Bronchial epithelial cell (primary cell): ENCODE measurements at regions not wholly inside any gene's neighbourhood (a gene's known extent, or its start where the extent isn't known, plus 50 kb on each side); places are given as distances from the start of the nearest gene placed in this dataset.

Experiments
- DNase-seq: peaks from one replicate; pipeline ENCODE4 v3.0.0-alpha.2; 2010; ENCODE audit warnings: low read depth
- FAIRE-seq: peaks from 2 replicates; lab custom pipeline; 2011; peaks lifted over from hg19 to GRCh38; lab: Jason Lieb, UNC
- H3K27me3 ChIP-seq: 2 replicates; pipeline ENCODE4 v1.5.1; 2011; ENCODE audit warnings: low read length; ENCODE audit not compliant: control insufficient read depth, insufficient read depth
- H3K36me3 ChIP-seq: 2 replicates; pipeline ENCODE4 v1.5.1; 2011; ENCODE audit warnings: low read length; ENCODE audit not compliant: control insufficient read depth, insufficient read depth
- H3K4me3 ChIP-seq: 2 replicates; pipeline ENCODE4 v1.5.1; 2011; ENCODE audit warnings: mild to moderate bottlenecking, low read depth, low read length, control low read depth
- TF ChIP-seq, protein P1 (sequence below): IDR thresholded peaks from 2 replicates; pipeline ENCODE4 v1.5.1; 2011; ENCODE audit warnings: mild to moderate bottlenecking, moderate library complexity, low read length, control low read depth, inconsistent platforms; ENCODE audit not compliant: insufficient read depth, severe bottlenecking

DNA sequence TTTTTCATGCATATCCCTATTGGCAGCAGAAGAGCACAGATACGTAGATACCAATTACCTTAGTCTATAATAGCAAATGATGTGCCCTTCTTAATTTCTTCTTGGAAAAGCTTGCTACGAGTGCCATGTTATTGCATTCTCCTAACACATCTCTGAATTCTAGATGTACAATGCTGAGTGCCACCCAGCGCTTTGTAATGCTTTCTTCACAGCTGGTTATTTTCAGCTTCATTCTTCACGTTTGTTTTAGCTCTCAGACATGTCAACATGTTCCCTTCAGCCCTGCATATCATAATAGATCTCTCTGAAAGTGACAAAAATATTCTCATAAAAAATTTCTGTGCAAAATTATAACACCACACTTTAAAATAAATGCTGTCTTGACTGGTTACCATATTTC is 981.2 kb downstream of the TTLL7 start:
- Histone ChIP-seq H3K4me3 (no peak overlapping the region), H3K27me3 (no peaks in the 10 kb centered on the region), H3K36me3 (no peaks in the 10 kb centered on the region)
- DNase-seq (no peak), FAIRE-seq (no peak)
- TF ChIP-seq, protein P1, sequence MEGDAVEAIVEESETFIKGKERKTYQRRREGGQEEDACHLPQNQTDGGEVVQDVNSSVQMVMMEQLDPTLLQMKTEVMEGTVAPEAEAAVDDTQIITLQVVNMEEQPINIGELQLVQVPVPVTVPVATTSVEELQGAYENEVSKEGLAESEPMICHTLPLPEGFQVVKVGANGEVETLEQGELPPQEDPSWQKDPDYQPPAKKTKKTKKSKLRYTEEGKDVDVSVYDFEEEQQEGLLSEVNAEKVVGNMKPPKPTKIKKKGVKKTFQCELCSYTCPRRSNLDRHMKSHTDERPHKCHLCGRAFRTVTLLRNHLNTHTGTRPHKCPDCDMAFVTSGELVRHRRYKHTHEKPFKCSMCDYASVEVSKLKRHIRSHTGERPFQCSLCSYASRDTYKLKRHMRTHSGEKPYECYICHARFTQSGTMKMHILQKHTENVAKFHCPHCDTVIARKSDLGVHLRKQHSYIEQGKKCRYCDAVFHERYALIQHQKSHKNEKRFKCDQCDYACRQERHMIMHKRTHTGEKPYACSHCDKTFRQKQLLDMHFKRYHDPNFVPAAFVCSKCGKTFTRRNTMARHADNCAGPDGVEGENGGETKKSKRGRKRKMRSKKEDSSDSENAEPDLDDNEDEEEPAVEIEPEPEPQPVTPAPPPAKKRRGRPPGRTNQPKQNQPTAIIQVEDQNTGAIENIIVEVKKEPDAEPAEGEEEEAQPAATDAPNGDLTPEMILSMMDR = no peak

GRCh38 chr1:83017276-83017675 is 981.7 kb downstream of the TTLL7 start:
- FAIRE-seq = no peak
- Histone ChIP-seq H3K4me3 (no peak overlapping the region), H3K36me3 (no peaks in the 10 kb centered on the region), H3K27me3 (no peaks in the 10 kb centered on the region)
- TF ChIP-seq, protein P1 = no peak
- no peak for DNase-seq

- Histone ChIP-seq H3K4me3 (no peak overlapping the region), H3K36me3 (no peaks in the 10 kb centered on the region)
- FAIRE-seq = no peak
Observed at GRCh38 chr1:83016354-83016849, 982.5 kb downstream of the TTLL7 start.

GRCh38 chr1:83015163-83015562 is 983.8 kb downstream of the TTLL7 start:
- DNase-seq (no peak), FAIRE-seq (no peak)
- TF ChIP-seq, protein P1 = no peak
- no peak overlapping the region for H3K4me3 ChIP-seq
- no peaks in the 10 kb centered on the region for H3K27me3 ChIP-seq
- no peaks in the 10 kb centered on the region for H3K36me3 ChIP-seq

More at GRCh38 chr1:83016354-83016849, 982.5 kb downstream of the TTLL7 start:
- H3K27me3 ChIP-seq = no peaks in the 10 kb centered on the region
- DNase-seq = no peak
- TF ChIP-seq, protein P1 = no peak

GRCh38 chr1:83012950-83013349 is 986.0 kb downstream of the TTLL7 start:
- TF ChIP-seq, protein P1 = no peak
- FAIRE-seq (no peak), DNase-seq (no peak)
- no peaks in the 10 kb centered on the region for H3K36me3 ChIP-seq
- no peak overlapping the region for H3K4me3 ChIP-seq
- no peaks in the 10 kb centered on the region for H3K27me3 ChIP-seq

- peak; percentile 69 for DNase-seq
- Histone ChIP-seq H3K4me3 (no peak overlapping the region), H3K27me3 (no peaks in the 10 kb centered on the region), H3K36me3 (no peaks in the 10 kb centered on the region)
- FAIRE-seq = no peak
- TF ChIP-seq, protein P1 = no peak
Observed at GRCh38 chr1:83011265-83011664, 987.7 kb downstream of the TTLL7 start.
